ENCODE measurements at regions not wholly inside any gene's neighbourhood (a gene's known extent, or its start where the extent isn't known, plus 50 kb on each side); places are given as distances from the start of the nearest gene placed in this dataset.

- H3K27me3 ChIP-seq (ENCODE audit: control insufficient read depth, extremely low read depth, insufficient read depth, low read length) = no peaks in the 10 kb centered on the region
- no peak for TF ChIP-seq EZH2 (IDR thresholded peaks at IDR 0.05; ENCODE audit: low read length)
- TF ChIP-seq, protein P1, sequence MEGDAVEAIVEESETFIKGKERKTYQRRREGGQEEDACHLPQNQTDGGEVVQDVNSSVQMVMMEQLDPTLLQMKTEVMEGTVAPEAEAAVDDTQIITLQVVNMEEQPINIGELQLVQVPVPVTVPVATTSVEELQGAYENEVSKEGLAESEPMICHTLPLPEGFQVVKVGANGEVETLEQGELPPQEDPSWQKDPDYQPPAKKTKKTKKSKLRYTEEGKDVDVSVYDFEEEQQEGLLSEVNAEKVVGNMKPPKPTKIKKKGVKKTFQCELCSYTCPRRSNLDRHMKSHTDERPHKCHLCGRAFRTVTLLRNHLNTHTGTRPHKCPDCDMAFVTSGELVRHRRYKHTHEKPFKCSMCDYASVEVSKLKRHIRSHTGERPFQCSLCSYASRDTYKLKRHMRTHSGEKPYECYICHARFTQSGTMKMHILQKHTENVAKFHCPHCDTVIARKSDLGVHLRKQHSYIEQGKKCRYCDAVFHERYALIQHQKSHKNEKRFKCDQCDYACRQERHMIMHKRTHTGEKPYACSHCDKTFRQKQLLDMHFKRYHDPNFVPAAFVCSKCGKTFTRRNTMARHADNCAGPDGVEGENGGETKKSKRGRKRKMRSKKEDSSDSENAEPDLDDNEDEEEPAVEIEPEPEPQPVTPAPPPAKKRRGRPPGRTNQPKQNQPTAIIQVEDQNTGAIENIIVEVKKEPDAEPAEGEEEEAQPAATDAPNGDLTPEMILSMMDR (optimal IDR thresholded peaks at IDR 0.05 in 1 of 3, IDR thresholded peaks at IDR 0.05 in 1 of 3, conservative IDR thresholded peaks at IDR 0.05 in 1 of 3; ENCODE audit: extremely low read depth in 1 of 3, insufficient read depth in 2 of 3, low read length in 3 of 3) = peak in 2 of 3 experiments; percentile 13 to 29
- H3K4me1 ChIP-seq (ENCODE audit: control insufficient read depth, extremely low read depth, insufficient read depth, low read length) = no peaks in the 10 kb centered on the region
- no peaks in the 10 kb centered on the region for H3K9me3 ChIP-seq (ENCODE audit: control insufficient read depth, low read depth, low read length)
- H2AFZ ChIP-seq (ENCODE audit: control insufficient read depth, low read length) = no peak overlapping the region
- no peaks in the 10 kb centered on the region for H3K36me3 ChIP-seq (ENCODE audit: control insufficient read depth in 2 of 2, extremely low read depth in 1 of 2, insufficient read depth in 2 of 2, low read length in 2 of 2)
- no peak for DNase-seq (ENCODE audit: low read depth, low spot score)
- no peak overlapping the region for H3K27ac ChIP-seq (ENCODE audit: control insufficient read depth, insufficient read depth, low read length)
- no peak overlapping the region for H3K9ac ChIP-seq (ENCODE audit: control insufficient read depth, extremely low read depth, insufficient read depth, low read length)
- dilution Hi-C loops (cut with MboI; ENCODE audit: extremely low pct_ligation_motif_present, low sequenced_read_pairs) = no loop called here
- no peak overlapping the region for H3K4me2 ChIP-seq (ENCODE audit: control insufficient read depth, extremely low read depth, insufficient read depth, low read depth, low read length)
- FAIRE-seq = no peak
- H3K9me1 ChIP-seq (ENCODE audit: control insufficient read depth, extremely low read depth, insufficient read depth, low read length) = no peaks in the 10 kb centered on the region
- H3K79me2 ChIP-seq (ENCODE audit: control insufficient read depth, insufficient read depth, low read length) = no peaks in the 10 kb centered on the region
- no peaks in the 10 kb centered on the region for H4K20me1 ChIP-seq (ENCODE audit: control insufficient read depth, extremely low read depth, insufficient read depth, low read length)
- no peak overlapping the region for H3K4me3 ChIP-seq (ENCODE audit: control insufficient read depth in 2 of 3, extremely low read depth in 1 of 3, insufficient read depth in 2 of 3, low read depth in 1 of 3, low read length in 3 of 3)
These were observed 290.4 kb upstream of the RBMS1 start for GRCh38 chr2:160784034-160784433.

DNA sequence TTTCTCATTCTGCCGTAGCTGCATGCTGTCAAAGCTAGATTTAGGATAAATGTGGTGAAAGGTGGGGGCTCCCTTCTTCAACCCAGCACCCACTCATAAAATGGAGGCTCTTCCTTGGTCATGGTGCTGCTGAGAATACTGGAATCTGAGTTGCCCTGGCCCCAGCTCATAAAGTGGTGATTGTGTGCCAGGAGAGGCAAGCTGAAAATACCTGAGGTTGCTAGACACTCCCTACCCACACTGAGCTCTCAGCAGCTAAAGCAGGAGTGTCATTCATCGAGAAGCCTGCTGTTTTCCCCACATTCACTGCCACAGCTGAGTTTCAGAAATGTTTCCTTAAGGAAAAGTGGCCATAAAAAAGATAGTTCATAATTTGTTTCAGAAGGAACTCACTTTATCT lies 297.1 kb upstream of the RBMS1 start:
- Histone ChIP-seq H3K27ac (ENCODE audit: control insufficient read depth, insufficient read depth, low read length) (no peak overlapping the region), H3K4me2 (ENCODE audit: control insufficient read depth, extremely low read depth, insufficient read depth, low read depth, low read length) (no peak overlapping the region), H2AFZ (ENCODE audit: control insufficient read depth, low read length) (no peak overlapping the region), H4K20me1 (ENCODE audit: control insufficient read depth, extremely low read depth, insufficient read depth, low read length) (no peaks in the 10 kb centered on the region), H3K36me3 (ENCODE audit: control insufficient read depth in 2 of 2, extremely low read depth in 1 of 2, insufficient read depth in 2 of 2, low read length in 2 of 2) (no peaks in the 10 kb centered on the region), H3K4me3 (ENCODE audit: control insufficient read depth in 2 of 3, extremely low read depth in 1 of 3, insufficient read depth in 2 of 3, low read depth in 1 of 3, low read length in 3 of 3) (no peak overlapping the region), H3K4me1 (ENCODE audit: control insufficient read depth, extremely low read depth, insufficient read depth, low read length) (no peaks in the 10 kb centered on the region), H3K9ac (ENCODE audit: control insufficient read depth, extremely low read depth, insufficient read depth, low read length) (no peak overlapping the region), H3K9me1 (ENCODE audit: control insufficient read depth, extremely low read depth, insufficient read depth, low read length) (no peaks in the 10 kb centered on the region), H3K79me2 (ENCODE audit: control insufficient read depth, insufficient read depth, low read length) (no peaks in the 10 kb centered on the region), H3K27me3 (ENCODE audit: control insufficient read depth, extremely low read depth, insufficient read depth, low read length) (no peaks in the 10 kb centered on the region), H3K9me3 (ENCODE audit: control insufficient read depth, low read depth, low read length) (no peaks in the 10 kb centered on the region)
- dilution Hi-C loops (cut with MboI; ENCODE audit: extremely low pct_ligation_motif_present, low sequenced_read_pairs) = no loop called here
- TF ChIP-seq, protein P1 (optimal IDR thresholded peaks at IDR 0.05 in 1 of 3, IDR thresholded peaks at IDR 0.05 in 1 of 3, conservative IDR thresholded peaks at IDR 0.05 in 1 of 3; ENCODE audit: extremely low read depth in 1 of 3, insufficient read depth in 2 of 3, low read length in 3 of 3) = no peak
- no peak for TF ChIP-seq EZH2 (IDR thresholded peaks at IDR 0.05; ENCODE audit: low read length)
- FAIRE-seq (no peak), DNase-seq (ENCODE audit: low read depth, low spot score) (no peak)

Measured in keratinocyte (primary cell).